ENCODE measurements at regions not wholly inside any gene's neighbourhood (a gene's known extent, or its start where the extent isn't known, plus 50 kb on each side); places are given as distances from the start of the nearest gene placed in this dataset.

DNA sequence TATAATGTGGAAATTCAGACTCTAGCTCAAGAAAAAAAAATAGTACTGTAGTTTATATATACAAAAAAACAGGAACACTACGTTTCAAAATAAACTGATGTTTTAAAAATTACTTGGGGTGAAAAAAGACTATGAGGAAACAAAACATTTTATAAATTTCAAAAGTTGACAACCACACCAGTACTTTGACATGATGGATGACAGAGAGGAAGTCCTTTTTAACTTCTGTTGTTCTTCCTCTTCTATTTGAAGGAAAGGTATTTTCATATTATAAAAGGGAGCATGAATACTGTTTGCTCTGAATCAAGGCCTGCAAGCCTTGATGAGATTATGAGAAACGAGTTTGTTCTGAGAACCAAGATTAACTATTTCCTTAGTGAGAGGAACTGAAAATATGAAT lies 456.9 kb downstream of the TAF11L14 start:
- 38% methylated on average over 1 of the region's 2 CpGs for WGBS (ENCODE audit: insufficient coverage, low lambda C conversion rate)
- Histone ChIP-seq H3K27me3 (ENCODE audit: control insufficient read depth, insufficient read depth, low read length) (no peaks in the 10 kb centered on the region), H3K4me3 (ENCODE audit: low read length) (no peak overlapping the region), H3K9me3 (ENCODE audit: control insufficient read depth, low read depth, low read length) (no peaks in the 10 kb centered on the region), H3K36me3 (ENCODE audit: control insufficient read depth, insufficient read depth, low read length) (no peaks in the 10 kb centered on the region), H3K4me1 (ENCODE audit: control insufficient read depth, insufficient read depth, low read length) (no peaks in the 10 kb centered on the region), H3K27ac (ENCODE audit: low read length) (no peak overlapping the region)
- DNase-seq: no peak

DNA sequence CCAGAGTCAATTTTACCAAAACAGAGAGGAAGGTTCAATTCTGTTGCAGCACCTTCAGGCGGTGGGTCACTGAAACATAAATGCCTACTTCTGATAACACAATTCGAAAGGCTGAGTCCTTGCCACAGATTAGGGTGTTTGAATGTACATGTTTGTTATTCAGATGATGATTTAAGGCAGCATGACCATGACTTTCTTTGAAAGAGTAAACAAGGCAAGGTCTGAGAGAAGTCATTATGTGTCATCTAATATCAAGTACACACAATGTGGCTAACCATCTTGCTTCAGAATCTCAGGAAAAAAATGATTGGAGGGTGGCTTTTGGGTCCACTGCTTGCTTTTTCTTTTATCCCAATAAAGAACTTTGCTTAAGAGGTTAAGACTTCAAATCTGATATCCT lies 457.5 kb downstream of the TAF11L14 start:
- no peak for DNase-seq
- no CpG with 5 or more reads among the region's 2 CpGs for WGBS (ENCODE audit: insufficient coverage, low lambda C conversion rate)
- H3K4me3 ChIP-seq (ENCODE audit: low read length): no peak overlapping the region

DNA sequence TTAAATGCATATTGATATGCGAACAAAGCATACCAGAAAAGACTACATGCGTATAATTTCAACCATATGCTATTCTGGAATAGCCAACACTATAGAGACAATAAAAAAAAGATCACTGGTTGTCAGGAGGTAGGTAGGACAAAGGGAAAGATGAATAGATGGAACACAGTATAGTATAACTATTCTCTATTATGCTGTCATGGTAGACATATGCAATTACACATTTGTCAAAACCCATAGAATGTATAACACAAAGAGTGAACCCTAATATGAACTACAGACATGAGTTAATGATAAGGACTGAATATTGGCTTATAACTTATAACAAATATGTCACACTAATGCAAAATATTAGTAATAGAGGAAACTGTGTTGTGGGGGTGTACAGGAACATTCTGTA lies 460.8 kb downstream of the TAF11L14 start:
- H3K4me3 ChIP-seq (ENCODE audit: low read length): no peak overlapping the region
- no peaks in the 10 kb centered on the region for H3K36me3 ChIP-seq (ENCODE audit: control insufficient read depth, insufficient read depth, low read length)
- DNase-seq: no peak
- no peak overlapping the region for H3K27ac ChIP-seq (ENCODE audit: low read length)
- H3K27me3 ChIP-seq (ENCODE audit: control insufficient read depth, insufficient read depth, low read length): no peaks in the 10 kb centered on the region
- no peaks in the 10 kb centered on the region for H3K4me1 ChIP-seq (ENCODE audit: control insufficient read depth, insufficient read depth, low read length)
- H3K9me3 ChIP-seq (ENCODE audit: control insufficient read depth, low read depth, low read length): no peaks in the 10 kb centered on the region
- WGBS (ENCODE audit: insufficient coverage, low lambda C conversion rate): 80% methylated on average over 1 of the region's 2 CpGs

More for the DNA sequence above, 457.5 kb downstream of the TAF11L14 start:
- no peaks in the 10 kb centered on the region for H3K4me1 ChIP-seq (ENCODE audit: control insufficient read depth, insufficient read depth, low read length)
- H3K36me3 ChIP-seq (ENCODE audit: control insufficient read depth, insufficient read depth, low read length): no peaks in the 10 kb centered on the region
- no peak overlapping the region for H3K27ac ChIP-seq (ENCODE audit: low read length)
- no peaks in the 10 kb centered on the region for H3K9me3 ChIP-seq (ENCODE audit: control insufficient read depth, low read depth, low read length)
- H3K27me3 ChIP-seq (ENCODE audit: control insufficient read depth, insufficient read depth, low read length): no peaks in the 10 kb centered on the region

DNA sequence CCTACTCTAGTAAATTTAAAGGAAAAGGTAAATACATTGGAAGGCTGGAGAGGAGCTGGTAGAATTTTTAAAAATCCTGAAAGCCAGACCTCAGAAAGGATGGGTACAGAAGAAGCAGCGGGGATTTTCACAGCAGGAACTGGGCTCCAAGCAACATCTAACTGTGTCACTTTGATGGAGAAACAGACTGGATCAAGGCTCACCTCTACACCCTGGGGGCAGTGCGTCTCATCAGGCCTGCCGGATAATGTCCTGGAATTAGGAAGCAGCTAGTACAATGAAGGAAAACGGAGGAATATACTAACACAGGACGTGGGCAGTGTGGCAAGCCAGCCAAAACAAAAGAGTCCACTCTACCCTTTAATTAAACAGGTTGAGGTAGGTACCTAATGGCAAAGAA lies 463.6 kb downstream of the TAF11L14 start:
- no peaks in the 10 kb centered on the region for H3K9me3 ChIP-seq (ENCODE audit: control insufficient read depth, low read depth, low read length)
- no peaks in the 10 kb centered on the region for H3K27me3 ChIP-seq (ENCODE audit: control insufficient read depth, insufficient read depth, low read length)
- no CpG with 5 or more reads among the region's 5 CpGs for WGBS (ENCODE audit: insufficient coverage, low lambda C conversion rate)
- no peak for DNase-seq
- no peak overlapping the region for H3K4me3 ChIP-seq (ENCODE audit: low read length)
- no peak overlapping the region for H3K27ac ChIP-seq (ENCODE audit: low read length)
- H3K36me3 ChIP-seq (ENCODE audit: control insufficient read depth, insufficient read depth, low read length): no peaks in the 10 kb centered on the region
- H3K4me1 ChIP-seq (ENCODE audit: control insufficient read depth, insufficient read depth, low read length): no peaks in the 10 kb centered on the region

DNA sequence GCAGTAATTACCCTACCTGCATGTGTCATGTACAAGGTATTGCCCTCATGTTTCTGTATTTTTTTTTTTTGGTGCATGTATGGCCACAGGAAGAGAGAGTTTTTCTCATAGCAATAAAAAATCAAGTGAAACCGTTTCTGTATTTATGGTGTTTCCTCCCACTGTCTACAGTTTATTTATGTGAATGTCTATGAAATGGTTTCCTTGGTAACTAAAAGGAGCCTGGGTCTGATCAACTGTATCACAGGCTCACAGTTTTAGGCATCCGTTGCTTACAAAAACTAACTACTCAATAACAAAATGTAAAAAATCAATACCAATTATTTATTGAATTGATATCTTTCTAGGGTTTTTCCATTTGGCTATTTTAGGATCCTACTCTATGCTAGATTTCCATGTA lies 464.4 kb downstream of the TAF11L14 start:
- Histone ChIP-seq H3K27ac (ENCODE audit: low read length) (no peak overlapping the region), H3K36me3 (ENCODE audit: control insufficient read depth, insufficient read depth, low read length) (no peaks in the 10 kb centered on the region), H3K27me3 (ENCODE audit: control insufficient read depth, insufficient read depth, low read length) (no peaks in the 10 kb centered on the region), H3K9me3 (ENCODE audit: control insufficient read depth, low read depth, low read length) (no peaks in the 10 kb centered on the region), H3K4me1 (ENCODE audit: control insufficient read depth, insufficient read depth, low read length) (no peaks in the 10 kb centered on the region), H3K4me3 (ENCODE audit: low read length) (no peak overlapping the region)
- no CpG with 5 or more reads among the region's 2 CpGs for WGBS (ENCODE audit: insufficient coverage, low lambda C conversion rate)
- no peak for DNase-seq

DNA sequence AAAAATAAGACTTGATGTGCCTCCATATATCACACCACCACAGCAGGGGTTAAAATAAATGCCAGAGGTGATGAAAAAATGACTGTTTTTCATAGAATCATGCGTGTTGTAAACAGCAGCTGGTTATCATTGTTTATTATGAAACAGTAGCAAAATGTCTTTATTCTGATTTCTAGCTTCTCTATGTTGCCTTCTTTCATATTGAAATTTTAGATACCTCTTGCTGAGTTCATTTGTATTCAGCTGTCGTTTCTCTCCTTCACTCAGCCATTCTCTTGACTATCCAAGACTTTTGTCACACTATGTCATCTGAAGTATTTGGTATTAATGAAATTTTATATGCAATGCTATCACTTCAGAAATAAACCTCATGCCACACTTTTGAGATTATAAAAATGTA lies 465.0 kb downstream of the TAF11L14 start:
- Histone ChIP-seq H3K27me3 (ENCODE audit: control insufficient read depth, insufficient read depth, low read length) (no peaks in the 10 kb centered on the region), H3K4me1 (ENCODE audit: control insufficient read depth, insufficient read depth, low read length) (no peaks in the 10 kb centered on the region), H3K4me3 (ENCODE audit: low read length) (no peak overlapping the region), H3K9me3 (ENCODE audit: control insufficient read depth, low read depth, low read length) (no peaks in the 10 kb centered on the region), H3K27ac (ENCODE audit: low read length) (no peak overlapping the region), H3K36me3 (ENCODE audit: control insufficient read depth, insufficient read depth, low read length) (no peaks in the 10 kb centered on the region)
- DNase-seq: no peak
- WGBS (ENCODE audit: insufficient coverage, low lambda C conversion rate): 60% methylated on average over 2 of the region's 2 CpGs

DNA sequence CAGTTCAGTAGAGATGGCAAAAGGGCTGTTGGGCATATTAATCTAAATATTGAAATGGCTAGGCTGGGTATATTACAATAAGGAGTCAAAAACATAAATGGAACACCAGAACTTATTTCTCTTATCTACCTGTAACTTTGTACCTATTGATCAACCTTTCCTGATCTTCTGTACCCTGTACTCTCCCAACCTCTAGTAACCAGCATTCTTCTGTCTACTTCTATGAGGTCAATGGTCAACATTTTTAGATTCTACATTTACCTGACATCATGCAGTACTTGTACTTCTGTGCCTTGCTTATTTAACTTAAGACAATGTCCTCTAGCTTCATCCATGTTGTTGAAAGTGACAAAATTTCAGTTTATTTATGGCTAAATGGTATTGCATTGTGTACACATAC lies 467.3 kb downstream of the TAF11L14 start:
- no peaks in the 10 kb centered on the region for H3K9me3 ChIP-seq (ENCODE audit: control insufficient read depth, low read depth, low read length)
- H3K4me3 ChIP-seq (ENCODE audit: low read length): no peak overlapping the region
- H3K27me3 ChIP-seq (ENCODE audit: control insufficient read depth, insufficient read depth, low read length): no peaks in the 10 kb centered on the region
- no peak overlapping the region for H3K27ac ChIP-seq (ENCODE audit: low read length)
- H3K4me1 ChIP-seq (ENCODE audit: control insufficient read depth, insufficient read depth, low read length): no peaks in the 10 kb centered on the region
- no peaks in the 10 kb centered on the region for H3K36me3 ChIP-seq (ENCODE audit: control insufficient read depth, insufficient read depth, low read length)
- DNase-seq: no peak

DNA sequence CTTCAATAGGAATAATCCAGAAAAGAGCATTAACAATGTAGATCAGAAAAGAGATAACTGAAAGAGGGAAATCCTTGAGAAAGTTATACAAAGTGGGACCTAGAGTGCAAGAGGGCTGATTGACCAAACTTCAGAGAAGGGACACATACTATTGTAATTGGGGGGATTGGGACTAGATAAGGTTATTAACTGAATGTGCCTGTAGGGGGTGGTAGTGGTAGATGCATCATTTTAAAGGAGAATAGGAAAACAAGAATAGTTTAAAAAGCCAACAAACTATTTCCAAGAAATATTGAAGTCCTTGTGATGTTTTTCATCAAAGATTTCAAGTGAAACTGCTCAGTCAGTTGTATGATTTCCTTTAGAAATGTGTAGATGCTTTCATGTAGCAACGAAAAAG lies 468.5 kb downstream of the TAF11L14 start:
- WGBS (ENCODE audit: insufficient coverage, low lambda C conversion rate): 83% methylated on average over 1 of the region's 1 CpG
- no peak overlapping the region for H3K4me3 ChIP-seq (ENCODE audit: low read length)
- no peak for DNase-seq
- no peak overlapping the region for H3K27ac ChIP-seq (ENCODE audit: low read length)
- H3K4me1 ChIP-seq (ENCODE audit: control insufficient read depth, insufficient read depth, low read length): no peaks in the 10 kb centered on the region
- no peaks in the 10 kb centered on the region for H3K36me3 ChIP-seq (ENCODE audit: control insufficient read depth, insufficient read depth, low read length)
- H3K9me3 ChIP-seq (ENCODE audit: control insufficient read depth, low read depth, low read length): no peaks in the 10 kb centered on the region
- H3K27me3 ChIP-seq (ENCODE audit: control insufficient read depth, insufficient read depth, low read length): no peaks in the 10 kb centered on the region

DNA sequence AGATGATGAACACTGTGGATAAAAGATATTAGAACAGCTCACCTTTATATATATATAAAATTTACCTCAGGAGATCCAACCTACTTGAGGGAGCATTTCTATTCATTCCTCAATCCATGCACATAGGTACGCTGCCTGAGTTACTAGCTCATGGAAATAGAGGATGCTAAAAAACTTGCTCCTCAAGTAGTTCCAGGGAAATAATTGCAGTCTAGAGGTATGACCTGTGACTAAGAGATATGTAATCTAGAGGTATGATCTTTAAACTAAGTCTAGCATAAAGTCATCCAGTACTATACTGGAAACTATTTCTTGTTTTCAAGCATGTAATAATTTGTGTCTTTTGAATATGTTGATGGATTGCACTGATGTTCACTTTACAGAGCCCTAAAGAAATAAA lies 471.2 kb downstream of the TAF11L14 start:
- Histone ChIP-seq H3K4me1 (ENCODE audit: control insufficient read depth, insufficient read depth, low read length) (no peaks in the 10 kb centered on the region), H3K4me3 (ENCODE audit: low read length) (no peak overlapping the region), H3K27me3 (ENCODE audit: control insufficient read depth, insufficient read depth, low read length) (no peaks in the 10 kb centered on the region), H3K27ac (ENCODE audit: low read length) (no peak overlapping the region), H3K9me3 (ENCODE audit: control insufficient read depth, low read depth, low read length) (no peaks in the 10 kb centered on the region), H3K36me3 (ENCODE audit: control insufficient read depth, insufficient read depth, low read length) (no peaks in the 10 kb centered on the region)
- no CpG with 5 or more reads among the region's 1 CpG for WGBS (ENCODE audit: insufficient coverage, low lambda C conversion rate)
- no peak for DNase-seq

DNA sequence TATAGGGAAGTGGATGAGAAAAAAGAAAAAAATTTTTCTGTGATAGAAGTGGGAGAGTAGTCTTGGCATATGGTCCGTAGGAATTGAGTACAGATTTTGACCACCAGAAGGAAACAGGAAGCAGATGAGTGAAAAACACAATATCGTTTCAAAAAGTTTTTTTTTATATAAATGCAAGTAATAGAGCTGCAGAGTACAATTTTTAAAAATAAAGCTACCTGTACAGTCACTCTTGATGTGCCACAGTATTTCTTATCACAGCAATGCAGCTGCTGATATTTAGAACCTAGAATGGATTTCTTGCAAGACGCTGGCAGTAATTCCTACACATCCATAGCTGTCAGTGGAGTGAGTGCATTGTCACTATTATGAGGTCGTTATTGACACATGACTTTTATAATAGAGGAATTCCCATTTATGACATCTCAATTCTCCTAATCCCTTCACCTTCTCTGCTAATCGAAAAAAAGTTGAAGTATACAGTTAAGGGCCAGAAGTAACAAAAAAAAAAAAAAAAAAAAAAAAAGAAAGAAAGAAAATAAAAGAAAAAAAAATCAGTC lies 477.7 kb downstream of the TAF11L14 start:
- no peak for DNase-seq
- no peaks in the 10 kb centered on the region for H3K9me3 ChIP-seq (ENCODE audit: control insufficient read depth, low read depth, low read length)
- H3K27ac ChIP-seq (ENCODE audit: low read length): no peak overlapping the region
- no peak overlapping the region for H3K4me3 ChIP-seq (ENCODE audit: low read length)
- no peaks in the 10 kb centered on the region for H3K27me3 ChIP-seq (ENCODE audit: control insufficient read depth, insufficient read depth, low read length)
- H3K36me3 ChIP-seq (ENCODE audit: control insufficient read depth, insufficient read depth, low read length): no peaks in the 10 kb centered on the region
- WGBS (ENCODE audit: insufficient coverage, low lambda C conversion rate): 84% methylated on average over 3 of the region's 5 CpGs
- no peaks in the 10 kb centered on the region for H3K4me1 ChIP-seq (ENCODE audit: control insufficient read depth, insufficient read depth, low read length)

DNA sequence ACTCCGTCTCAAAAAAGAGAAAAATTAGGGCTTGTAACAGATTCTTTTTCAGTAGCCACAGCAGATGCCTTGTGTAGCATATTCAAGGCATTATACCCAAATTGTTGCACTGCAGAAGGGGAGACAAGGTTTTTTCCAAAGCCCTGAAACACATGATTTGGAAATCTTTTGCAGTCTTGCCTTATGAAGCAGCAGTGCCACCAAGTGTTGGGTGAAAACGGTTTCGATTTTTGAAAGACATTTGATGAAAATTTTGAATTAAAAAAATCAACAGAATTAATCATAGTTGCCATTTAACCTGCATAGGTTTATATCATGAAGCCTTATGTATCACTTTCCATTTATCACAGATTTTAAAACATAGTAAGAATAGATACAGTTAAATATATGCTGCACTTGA lies 479.5 kb downstream of the TAF11L14 start:
- no peak overlapping the region for H3K27ac ChIP-seq (ENCODE audit: low read length)
- no peaks in the 10 kb centered on the region for H3K9me3 ChIP-seq (ENCODE audit: control insufficient read depth, low read depth, low read length)
- H3K36me3 ChIP-seq (ENCODE audit: control insufficient read depth, insufficient read depth, low read length): no peaks in the 10 kb centered on the region
- no peak overlapping the region for H3K4me3 ChIP-seq (ENCODE audit: low read length)
- no peaks in the 10 kb centered on the region for H3K27me3 ChIP-seq (ENCODE audit: control insufficient read depth, insufficient read depth, low read length)
- no CpG with 5 or more reads among the region's 3 CpGs for WGBS (ENCODE audit: insufficient coverage, low lambda C conversion rate)
- DNase-seq: no peak
- H3K4me1 ChIP-seq (ENCODE audit: control insufficient read depth, insufficient read depth, low read length): no peaks in the 10 kb centered on the region
